Spleen (tissue), 11 donors: ENCODE measurements at regions not wholly inside any gene's neighbourhood (a gene's known extent, or its start where the extent isn't known, plus 50 kb on each side); places are given as distances from the start of the nearest gene placed in this dataset.

ENCODE experiments used
- DNase-seq: peaks from one replicate; pipeline ENCODE4 v3.0.0-alpha.2; 2020
- H3K27ac ChIP-seq, 8 donors: fragments of 200-600 bp; sonication (generic) in 7 of 8; 1 replicate in 4 of 8; 2 replicates in 4 of 8; pipeline versions ENCODE4 v1.5.0 to v1.8.0; 2016 to 2021; ENCODE audit warnings: inconsistent platforms in 4 of 8, mild to moderate bottlenecking in 4 of 8, moderate library complexity in 1 of 8
- H3K27me3 ChIP-seq, 7 donors: fragments of 200-600 bp; sonication (generic) in 6 of 7; replicated peaks in 1 of 7; 1 replicate in 4 of 7; 2 replicates in 3 of 7; pipeline versions ENCODE4 v1.5.0 to v1.8.0; 2016 to 2021; ENCODE audit warnings: inconsistent platforms in 3 of 7, mild to moderate bottlenecking in 1 of 7
- H3K36me3 ChIP-seq, 6 donors: fragments of 200-600 bp; sonication (generic) in 5 of 6; 1 replicate in 4 of 6; 2 replicates in 2 of 6; pipeline versions ENCODE4 v1.5.0 to v1.8.0; 2016 to 2021; ENCODE audit warnings: inconsistent platforms in 2 of 6
- H3K4me1 ChIP-seq, 6 donors: fragments of 200-600 bp; sonication (generic) in 5 of 6; 1 replicate in 3 of 6; 2 replicates in 3 of 6; pipeline versions ENCODE4 v1.5.0 to v1.8.0; 2016 to 2021; ENCODE audit warnings: inconsistent platforms in 3 of 6
- H3K4me3 ChIP-seq, 8 donors: fragments of 200-600 bp; sonication (generic) in 7 of 8; 1 replicate in 4 of 8; 2 replicates in 4 of 8; pipeline versions ENCODE4 v1.5.0 to v1.8.0; 2016 to 2021; ENCODE audit warnings: inconsistent platforms in 4 of 8, mild to moderate bottlenecking in 4 of 8, moderate library complexity in 2 of 8
- H3K9me3 ChIP-seq, 8 donors: fragments of 200-600 bp; sonication (generic) in 7 of 8; 1 replicate in 4 of 8; 2 replicates in 4 of 8; pipeline versions ENCODE4 v1.5.0 to v1.8.0; 2016 to 2021; ENCODE audit warnings: inconsistent platforms in 4 of 8
- POLR2A ChIP-seq, 3 donors: fragments of 450-650 bp; IDR thresholded peaks; one replicate each; pipeline ENCODE4 v1.5.1; 2017; ENCODE audit warnings: antibody characterized with exemption in 3 of 3, mild to moderate bottlenecking in 1 of 3
- POLR2AphosphoS5 ChIP-seq, 3 donors: sonication (generic); formaldehyde crosslinking; IDR thresholded peaks; one replicate each; pipeline ENCODE4 v1.5.1; 2017; ENCODE audit warnings: antibody characterized with exemption in 3 of 3
- WGBS, 5 donors: extraction: QIAGEN DNeasy Blood & Tissue Kit in 3 of 5; methylation state at CpG; one replicate each; pipeline versions ENCODE4 v1.1.5 to v1.1.7; 2013 to 2018; 5-methylcytosine and 5-hydroxymethylcytosine counted together
- intact Hi-C: fragments of 100-400 bp; cut with DNase I; formaldehyde crosslinking; loops from one replicate; pipeline ENCODE4 v1.15.0; 2023; ENCODE audit warnings: low total_unique reads
- TF ChIP-seq, protein P1 (sequence below), 11 experiments: fragments of 200-600 bp in 7 of 11; fragments of 450-650 bp in 4 of 11; sonication (generic) in 4 of 11; IDR thresholded peaks in 8 of 11; conservative IDR thresholded peaks in 3 of 11; 1 replicate in 7 of 11; 2 replicates in 4 of 11; pipeline versions ENCODE4 v1.4.0 to v1.8.0; 2016 to 2021; ENCODE audit warnings: antibody characterized with exemption in 11 of 11, inconsistent platforms in 4 of 11, mild to moderate bottlenecking in 1 of 11
- donor health status: healthy with polysubstance abuse.
- donor health status: DM: no; HTN: no; CAD: no; lungs with moderate emphysema.
- donor health status: DM: no; HTN: no; CAD: no.
- donor health status: Bipolar disorder and iron deficiency.
- donor health status: healthy.
- donor health status: DM: no; HTN: no; CAD: no.
- donor health status: DM: yes; HTN: yes; CAD: no.

DNA sequence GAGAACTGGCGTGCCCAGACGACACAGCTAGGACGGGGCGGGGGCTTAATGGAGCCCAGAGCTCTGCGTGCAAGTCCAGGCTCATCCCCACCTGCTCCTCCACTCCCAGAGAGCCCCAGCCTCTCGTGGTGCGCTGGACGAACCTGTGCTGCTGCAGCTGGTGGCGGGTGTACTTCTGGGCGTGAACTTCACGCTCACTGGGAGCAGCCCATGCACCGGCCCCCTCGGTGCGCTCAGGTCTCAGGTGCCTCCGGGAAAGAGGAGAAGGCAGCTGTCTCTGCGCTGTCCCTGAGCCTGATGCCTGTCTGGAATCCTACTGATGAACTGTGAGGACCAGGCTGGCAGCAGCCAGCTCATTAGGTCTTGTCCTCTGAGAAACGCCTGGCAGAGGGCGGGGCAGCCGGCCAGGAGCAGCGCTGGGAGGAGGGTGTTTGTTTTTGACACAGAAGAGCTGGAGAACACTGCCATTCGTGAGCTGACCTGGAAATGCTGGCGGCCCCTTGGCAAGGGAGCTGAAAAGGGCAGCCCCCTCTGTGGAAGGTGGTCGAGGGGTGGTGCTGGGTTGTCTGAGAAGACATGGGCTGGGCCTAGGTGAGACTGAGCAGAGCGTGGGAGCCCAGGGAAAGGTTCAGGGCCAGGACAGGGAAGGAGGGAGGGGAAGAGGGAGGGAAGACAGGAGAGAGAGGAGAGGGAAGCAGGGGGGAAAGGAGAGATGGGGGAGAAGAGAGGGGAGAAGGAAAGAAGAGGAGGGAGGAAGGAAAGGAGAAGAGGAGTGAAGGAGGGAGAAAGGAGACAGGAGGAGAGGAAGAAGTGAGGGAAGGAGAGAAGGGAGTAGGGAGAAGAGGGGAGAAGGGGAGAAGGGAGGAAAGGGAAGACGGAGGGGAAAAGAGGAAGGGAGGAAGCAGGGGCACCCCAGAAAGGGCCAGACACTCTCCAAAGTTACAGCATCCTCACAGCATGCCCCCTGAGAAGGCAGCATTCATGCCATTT is 53.5 kb upstream of the TNS3 start:
- Histone ChIP-seq H3K4me1 (peaks cover 0 to 40% (median 10%) of the 10 kb centered on the region in 6 donors), H3K9me3 (no peaks in the 10 kb centered on the region), H3K36me3 (no peaks in the 10 kb centered on the region), H3K4me3 (no peak overlapping the region), H3K27ac (peak overlapping the region in 7 of 8 donors; percentile 17 to 69 (median 65)), H3K27me3 (no peaks in the 10 kb centered on the region)
- DNase-seq, result no peak
- WGBS, 5 donors, result 60 to 73% (median 64%) methylated on average over 13 to 25 of the region's 25 CpGs
- intact Hi-C loops, result no loop called here
- TF ChIP-seq POLR2A (IDR thresholded peaks at IDR 0.05) (no peak), POLR2AphosphoS5 (IDR thresholded peaks at IDR 0.05) (no peak)
- TF ChIP-seq, protein P1, sequence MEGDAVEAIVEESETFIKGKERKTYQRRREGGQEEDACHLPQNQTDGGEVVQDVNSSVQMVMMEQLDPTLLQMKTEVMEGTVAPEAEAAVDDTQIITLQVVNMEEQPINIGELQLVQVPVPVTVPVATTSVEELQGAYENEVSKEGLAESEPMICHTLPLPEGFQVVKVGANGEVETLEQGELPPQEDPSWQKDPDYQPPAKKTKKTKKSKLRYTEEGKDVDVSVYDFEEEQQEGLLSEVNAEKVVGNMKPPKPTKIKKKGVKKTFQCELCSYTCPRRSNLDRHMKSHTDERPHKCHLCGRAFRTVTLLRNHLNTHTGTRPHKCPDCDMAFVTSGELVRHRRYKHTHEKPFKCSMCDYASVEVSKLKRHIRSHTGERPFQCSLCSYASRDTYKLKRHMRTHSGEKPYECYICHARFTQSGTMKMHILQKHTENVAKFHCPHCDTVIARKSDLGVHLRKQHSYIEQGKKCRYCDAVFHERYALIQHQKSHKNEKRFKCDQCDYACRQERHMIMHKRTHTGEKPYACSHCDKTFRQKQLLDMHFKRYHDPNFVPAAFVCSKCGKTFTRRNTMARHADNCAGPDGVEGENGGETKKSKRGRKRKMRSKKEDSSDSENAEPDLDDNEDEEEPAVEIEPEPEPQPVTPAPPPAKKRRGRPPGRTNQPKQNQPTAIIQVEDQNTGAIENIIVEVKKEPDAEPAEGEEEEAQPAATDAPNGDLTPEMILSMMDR (IDR thresholded peaks at IDR 0.05 in 8 of 11, conservative IDR thresholded peaks at IDR 0.05 in 3 of 11), result no peak

DNA sequence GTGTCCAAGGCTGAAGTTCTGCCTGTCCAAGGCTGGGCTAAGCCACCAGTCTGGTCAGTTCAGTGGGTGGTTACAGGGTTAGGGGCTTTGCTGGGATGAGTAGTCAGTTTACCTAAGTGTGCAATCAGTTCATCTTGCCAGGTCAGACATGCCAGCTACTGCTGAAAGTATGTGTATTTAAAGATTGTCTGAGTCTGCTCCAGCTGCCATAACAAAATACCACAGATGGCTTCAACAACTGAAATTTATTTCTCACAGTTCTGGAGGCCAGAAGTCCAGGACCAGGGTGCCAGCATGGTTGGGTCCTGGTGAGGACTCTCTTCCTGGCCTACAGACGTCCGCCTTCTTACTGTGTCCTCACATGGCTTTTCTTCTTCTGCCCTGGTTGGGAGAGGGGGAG is 52.4 kb upstream of the TNS3 start:
- Histone ChIP-seq H3K36me3 (no peaks in the 10 kb centered on the region), H3K4me1 (peaks cover 0 to 40% (median 10%) of the 10 kb centered on the region in 6 donors), H3K4me3 (no peak overlapping the region), H3K27me3 (no peaks in the 10 kb centered on the region), H3K27ac (no peak overlapping the region), H3K9me3 (no peaks in the 10 kb centered on the region)
- intact Hi-C loops, result no loop called here
- 60 to 94% (median 85%) methylated on average over 2 of the region's 2 CpGs for WGBS, 5 donors
- TF ChIP-seq, protein P1 (IDR thresholded peaks at IDR 0.05 in 8 of 11, conservative IDR thresholded peaks at IDR 0.05 in 3 of 11), result no peak
- TF ChIP-seq POLR2A (IDR thresholded peaks at IDR 0.05) (no peak), POLR2AphosphoS5 (IDR thresholded peaks at IDR 0.05) (no peak)
- no peak for DNase-seq

DNA sequence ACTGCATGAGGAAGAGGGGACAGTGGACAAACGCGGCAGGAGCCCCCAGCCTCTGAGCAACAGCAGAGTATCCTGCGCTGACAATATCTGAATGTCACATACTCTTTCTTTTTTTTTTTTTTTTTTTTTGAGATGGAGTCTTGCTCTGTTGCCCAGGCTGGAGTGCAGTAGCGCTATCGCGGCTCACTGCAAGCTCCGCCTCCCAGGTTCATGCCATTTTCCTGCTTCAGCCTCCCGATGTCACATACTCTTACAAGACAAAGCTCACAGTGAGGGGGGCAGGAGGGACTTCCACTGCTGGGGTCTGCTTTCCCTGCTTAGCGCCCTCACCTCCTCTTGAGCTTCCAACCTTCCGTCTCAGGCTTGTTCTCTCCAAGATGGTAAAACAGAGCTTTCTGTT is 51.2 kb upstream of the TNS3 start:
- H3K4me3 ChIP-seq, result no peak overlapping the region
- peaks cover 0 to 47% (median 11%) of the 10 kb centered on the region in 6 donors for H3K4me1 ChIP-seq
- no peak overlapping the region for H3K27ac ChIP-seq
- H3K36me3 ChIP-seq, result no peaks in the 10 kb centered on the region
- H3K27me3 ChIP-seq, result no peaks in the 10 kb centered on the region
- intact Hi-C loops, result no loop called here
- WGBS, 5 donors, result 94 to 98% (median 97%) methylated on average over 10 of the region's 10 CpGs
- H3K9me3 ChIP-seq, result no peaks in the 10 kb centered on the region
- DNase-seq, result no peak
- TF ChIP-seq, protein P1 (IDR thresholded peaks at IDR 0.05 in 8 of 11, conservative IDR thresholded peaks at IDR 0.05 in 3 of 11), result no peak
- TF ChIP-seq POLR2A (IDR thresholded peaks at IDR 0.05) (no peak), POLR2AphosphoS5 (IDR thresholded peaks at IDR 0.05) (no peak)
